Gastroesophageal sphincter (tissue), 4 donors: ENCODE measurements at regions not wholly inside any gene's neighbourhood (a gene's known extent, or its start where the extent isn't known, plus 50 kb on each side); places are given as distances from the start of the nearest gene placed in this dataset.
A peak's percentile ranks its signal among the peaks of the same experiment; 100 is the strongest.
"Not testable (repeated sequence)": the region's sequence is repeated elsewhere in the genome, so short reads cannot be mapped to it uniquely, and the experiment has no call there.

Source experiments
- ATAC-seq: fragments of 150-250 bp; one replicate; pipeline ENCODE4 v1.9.1; 2016; ENCODE audit warnings: mild to moderate bottlenecking, moderate library complexity
- H3K27ac ChIP-seq, 4 donors: fragments of 200-600 bp; sonication (generic) in 3 of 4; 1 replicate in 3 of 4; 2 replicates in 1 of 4; pipeline ENCODE4 v1.5.1; 2016 to 2019
- H3K27me3 ChIP-seq: fragments of 200-600 bp; sonication (generic); one replicate; pipeline ENCODE4 v1.5.1; 2019
- H3K36me3 ChIP-seq, 2 donors: fragments of 200-600 bp; sonication (generic); one replicate each; pipeline ENCODE4 v1.5.1; 2019; ENCODE audit warnings: control low read depth in 1 of 2
- H3K4me1 ChIP-seq, 3 donors: fragments of 200-600 bp; sonication (generic); 1 replicate in 2 of 3; 2 replicates in 1 of 3; pipeline ENCODE4 v1.5.1; 2016 to 2019; ENCODE audit warnings: control low read depth in 2 of 3
- H3K4me3 ChIP-seq, 2 donors: fragments of 200-600 bp; sonication (generic); one replicate each; pipeline ENCODE4 v1.5.1; 2019; ENCODE audit warnings: mild to moderate bottlenecking in 1 of 2, moderate library complexity in 1 of 2
- H3K9me3 ChIP-seq, 3 donors: fragments of 200-600 bp; sonication (generic); one replicate each; pipeline ENCODE4 v1.5.1; 2017 to 2019; ENCODE audit warnings: control low read depth in 2 of 3
- CTCF ChIP-seq, 4 experiments: fragments of 200-600 bp in 2 of 4; fragments of 450-650 bp in 2 of 4; sonication (generic) in 1 of 4; IDR thresholded peaks; one replicate each; pipeline ENCODE4 v1.5.1; 2017 to 2019; ENCODE audit warnings: antibody characterized with exemption in 4 of 4, mild to moderate bottlenecking in 2 of 4, moderate library complexity in 2 of 4
- EP300 ChIP-seq: sonication (generic); formaldehyde crosslinking; IDR thresholded peaks from one replicate; pipeline ENCODE4 v1.6.1; 2017; ENCODE audit warnings: antibody characterized with exemption, mild to moderate bottlenecking
- POLR2A ChIP-seq, 2 donors: fragments of 450-650 bp; IDR thresholded peaks; one replicate each; pipeline ENCODE4 v1.6.1; 2017; ENCODE audit warnings: antibody characterized with exemption in 2 of 2, mild to moderate bottlenecking in 2 of 2, moderate library complexity in 1 of 2
- POLR2AphosphoS5 ChIP-seq: sonication (generic); formaldehyde crosslinking; IDR thresholded peaks from one replicate; pipeline ENCODE4 v1.6.1; 2017; ENCODE audit warnings: antibody characterized with exemption
- WGBS, 2 donors: methylation state at CpG; one replicate each; pipeline ENCODE4 v1.1.5; 2018; ENCODE audit warnings: low coverage in 1 of 2; 5-methylcytosine and 5-hydroxymethylcytosine counted together

GRCh38 chr3:18982920-18983319 is 165.4 kb upstream of the KCNH8 start:
- peak; percentile 16 for ATAC-seq
- WGBS, 2 donors, result 0 to 20% methylated on average over 1 of the region's 2 CpGs
- H3K4me3 ChIP-seq, result no peak overlapping the region
- no peak overlapping the region for H3K27ac ChIP-seq
- H3K36me3 ChIP-seq, result no peaks in the 10 kb centered on the region
- no peaks in the 10 kb centered on the region for H3K4me1 ChIP-seq
- TF ChIP-seq EP300 (no peak), CTCF (IDR thresholded peaks at IDR 0.05) (no peak), POLR2AphosphoS5 (no peak), POLR2A (IDR thresholded peaks at IDR 0.05) (no peak)
- H3K9me3 ChIP-seq, result no peaks in the 10 kb centered on the region
- no peaks in the 10 kb centered on the region for H3K27me3 ChIP-seq

- not testable (repeated sequence) for H3K27me3 ChIP-seq, H3K4me1 ChIP-seq, H3K4me3 ChIP-seq, ATAC-seq, H3K36me3 ChIP-seq, H3K27ac ChIP-seq
- H3K9me3 ChIP-seq, result peaks cover 0 to 11% (median 0%) of the 10 kb centered on the region in 3 donors
- no CpG with 5 or more reads among the region's 17 CpGs for WGBS, 2 donors
These were observed 172.2 kb upstream of the KCNH8 start for GRCh38 chr3:18976102-18976501.

- H3K4me3 ChIP-seq, result no peak overlapping the region
- no peak overlapping the region for H3K27ac ChIP-seq
- peaks cover 0 to 7% (median 0%) of the 10 kb centered on the region in 3 donors for H3K9me3 ChIP-seq
- 50 to 57% methylated on average over 1 to 3 of the region's 3 CpGs for WGBS, 2 donors
- no peak for ATAC-seq
- TF ChIP-seq CTCF (IDR thresholded peaks at IDR 0.05) (no peak), POLR2AphosphoS5 (no peak), EP300 (no peak), POLR2A (IDR thresholded peaks at IDR 0.05) (no peak)
- no peaks in the 10 kb centered on the region for H3K4me1 ChIP-seq
- H3K27me3 ChIP-seq, result no peaks in the 10 kb centered on the region
- no peaks in the 10 kb centered on the region for H3K36me3 ChIP-seq
These were observed 180.2 kb upstream of the KCNH8 start for GRCh38 chr3:18968120-18968519.

GRCh38 chr3:18965781-18966180 is 182.5 kb upstream of the KCNH8 start:
- no peaks in the 10 kb centered on the region for H3K27me3 ChIP-seq
- no peak for ATAC-seq
- H3K36me3 ChIP-seq, result no peaks in the 10 kb centered on the region
- 58 to 75% methylated on average over 2 of the region's 2 CpGs for WGBS, 2 donors
- no peaks in the 10 kb centered on the region for H3K9me3 ChIP-seq
- no peaks in the 10 kb centered on the region for H3K4me1 ChIP-seq
- H3K27ac ChIP-seq, result no peak overlapping the region
- H3K4me3 ChIP-seq, result no peak overlapping the region
- TF ChIP-seq POLR2A (IDR thresholded peaks at IDR 0.05), result no peak
- TF ChIP-seq EP300, result no peak
- TF ChIP-seq POLR2AphosphoS5, result no peak

- H3K27ac ChIP-seq, result no peak overlapping the region
These were observed 183.7 kb upstream of the KCNH8 start for GRCh38 chr3:18964640-18965039.

GRCh38 chr3:18951333-18951732 is 197.0 kb upstream of the KCNH8 start:
- H3K27me3 ChIP-seq, result no peaks in the 10 kb centered on the region
- no peaks in the 10 kb centered on the region for H3K36me3 ChIP-seq
- no peak for ATAC-seq
- no peak overlapping the region for H3K27ac ChIP-seq
- whole genome bisulfite sequencing, 2 donors, result 73 to 84% methylated on average over 5 of the region's 5 CpGs
- no peak overlapping the region for H3K4me3 ChIP-seq
- no peaks in the 10 kb centered on the region for H3K4me1 ChIP-seq
- H3K9me3 ChIP-seq, result no peaks in the 10 kb centered on the region
- TF ChIP-seq POLR2AphosphoS5 (no peak), POLR2A (IDR thresholded peaks at IDR 0.05) (no peak), EP300 (no peak), CTCF (IDR thresholded peaks at IDR 0.05) (no peak)

More at GRCh38 chr3:18964640-18965039, 183.7 kb upstream of the KCNH8 start:
- Histone ChIP-seq H3K36me3 (no peaks in the 10 kb centered on the region), H3K9me3 (no peaks in the 10 kb centered on the region), H3K27me3 (no peaks in the 10 kb centered on the region), H3K4me1 (no peaks in the 10 kb centered on the region), H3K4me3 (no peak overlapping the region)
- TF ChIP-seq CTCF (IDR thresholded peaks at IDR 0.05) (no peak), POLR2AphosphoS5 (no peak), EP300 (no peak), POLR2A (IDR thresholded peaks at IDR 0.05) (no peak)
- WGBS, 2 donors, result 57 to 89% methylated on average over 1 to 3 of the region's 3 CpGs
- ATAC-seq, result no peak
